SJSA1 (cell line): ENCODE measurements at regions not wholly inside any gene's neighbourhood (a gene's known extent, or its start where the extent isn't known, plus 50 kb on each side); places are given as distances from the start of the nearest gene placed in this dataset.
A peak's percentile ranks its signal among the peaks of the same experiment; 100 is the strongest.
"Not testable (repeated sequence)": the region's sequence is repeated elsewhere in the genome, so short reads cannot be mapped to it uniquely, and the experiment has no call there.

Experiments
- DNase-seq, 2 experiments: peaks; one replicate each; pipeline ENCODE4 v3.0.0-alpha.2; 2015 to 2020; ENCODE audit warnings: low spot score in 2 of 2, low read depth in 1 of 2
- H3K27ac ChIP-seq: fragments of 250-450 bp; sonication (Bioruptor Pico); 2 replicates; pipeline ENCODE4 v1.5.1; 2020; ENCODE audit warnings: mild to moderate bottlenecking, moderate library complexity
- H3K27me3 ChIP-seq: fragments of 250-450 bp; sonication (Bioruptor Pico); replicated peaks from 2 replicates; pipeline ENCODE4 v1.5.1; 2020; ENCODE audit warnings: mild to moderate bottlenecking, moderate library complexity
- H3K36me3 ChIP-seq: fragments of 250-450 bp; sonication (Bioruptor Pico); 2 replicates; pipeline ENCODE4 v1.5.1; 2020; ENCODE audit warnings: mild to moderate bottlenecking
- H3K4me1 ChIP-seq: fragments of 250-450 bp; sonication (Bioruptor Pico); replicated peaks from 2 replicates; pipeline ENCODE4 v1.6.1; 2021; ENCODE audit warnings: mild to moderate bottlenecking
- H3K4me3 ChIP-seq: fragments of 250-450 bp; sonication (Bioruptor Pico); 2 replicates; pipeline ENCODE4 v1.5.1; 2020; ENCODE audit warnings: mild to moderate bottlenecking
- H3K9me3 ChIP-seq: fragments of 250-450 bp; sonication (Bioruptor Pico); replicated peaks from 2 replicates; pipeline ENCODE4 v1.5.1; 2020; ENCODE audit warnings: mild to moderate bottlenecking

DNA sequence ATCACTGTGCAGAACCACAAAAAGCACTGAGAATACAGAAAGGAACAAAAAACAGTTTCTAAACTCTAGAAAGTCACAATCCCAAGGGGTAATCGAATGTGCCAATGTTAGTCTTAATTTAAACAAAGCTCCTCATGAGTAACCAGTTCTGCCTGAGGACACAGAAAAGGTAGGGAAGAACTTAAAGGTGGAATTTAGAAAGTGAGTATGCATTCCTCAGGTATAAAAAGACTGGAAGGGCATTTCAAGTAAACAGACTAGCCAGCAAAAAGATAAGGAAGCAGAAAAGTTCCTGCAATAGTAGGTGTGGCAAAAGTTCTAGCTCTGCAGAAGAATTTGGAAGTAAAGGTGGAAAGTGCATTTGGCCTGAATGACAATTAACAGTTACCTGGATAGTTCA lies 84.6 kb upstream of the DLX6 start:
- Histone ChIP-seq H3K27ac (0 out of 2 replicates have a peak overlapping the region, but pooled peaks have one; percentile 9), H3K36me3 (no peaks in the 10 kb centered on the region), H3K4me1 (peaks cover 12% of the 10 kb centered on the region), H3K27me3 (no peaks in the 10 kb centered on the region), H3K9me3 (no peaks in the 10 kb centered on the region), H3K4me3 (no peak overlapping the region)
- no peak for DNase-seq

DNA sequence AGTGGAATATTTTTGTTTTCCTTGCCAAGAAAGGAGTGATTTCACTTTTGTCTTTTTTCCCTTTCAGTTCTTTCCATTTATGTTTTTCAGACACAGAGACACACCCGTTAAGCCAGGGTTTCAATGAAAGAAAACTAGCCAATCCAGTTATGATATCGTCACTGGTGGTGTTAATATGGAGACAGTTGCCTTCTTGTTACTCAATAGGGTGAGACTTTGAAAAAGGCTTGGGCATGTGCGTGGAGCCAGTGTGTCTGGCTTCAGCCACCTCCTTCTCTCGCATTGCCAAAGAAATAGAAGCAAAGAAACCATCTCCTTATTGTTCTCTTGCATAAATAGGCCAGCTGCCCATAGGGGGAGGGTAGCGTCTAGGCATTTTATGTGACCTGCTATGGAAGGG lies 84.1 kb upstream of the DLX6 start:
- Histone ChIP-seq H3K9me3 (no peaks in the 10 kb centered on the region), H3K27me3 (no peaks in the 10 kb centered on the region), H3K36me3 (no peaks in the 10 kb centered on the region), H3K27ac (0 out of 2 replicates have a peak overlapping the region, but pooled peaks have one; percentile 9), H3K4me1 (peaks cover 12% of the 10 kb centered on the region), H3K4me3 (no peak overlapping the region)
- DNase-seq, result peak in 1 of 2 experiments; percentile 30

DNA sequence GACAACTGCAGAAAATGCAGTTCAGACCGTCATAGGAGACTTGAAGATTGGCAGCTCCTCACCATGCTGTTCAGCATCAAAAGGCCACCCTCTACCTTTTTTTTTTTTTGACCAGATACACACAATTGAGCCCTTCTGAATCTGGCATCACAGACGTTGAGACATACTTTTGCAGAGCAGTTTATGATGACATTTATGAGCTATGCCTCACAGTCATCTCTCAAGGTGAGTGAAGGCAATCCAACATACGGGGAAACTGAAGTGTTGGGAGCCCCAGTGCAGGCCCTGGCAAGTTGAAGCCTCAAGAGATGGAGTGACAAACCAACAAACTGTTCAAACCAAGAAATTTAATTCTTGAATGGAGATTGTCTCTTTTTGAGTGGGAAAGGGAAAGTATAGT lies 83.6 kb upstream of the DLX6 start:
- Histone ChIP-seq H3K27me3 (no peaks in the 10 kb centered on the region), H3K36me3 (no peaks in the 10 kb centered on the region), H3K9me3 (no peaks in the 10 kb centered on the region), H3K27ac (no peak overlapping the region), H3K4me3 (no peak overlapping the region), H3K4me1 (peaks cover 12% of the 10 kb centered on the region)
- DNase-seq, result no peak

DNA sequence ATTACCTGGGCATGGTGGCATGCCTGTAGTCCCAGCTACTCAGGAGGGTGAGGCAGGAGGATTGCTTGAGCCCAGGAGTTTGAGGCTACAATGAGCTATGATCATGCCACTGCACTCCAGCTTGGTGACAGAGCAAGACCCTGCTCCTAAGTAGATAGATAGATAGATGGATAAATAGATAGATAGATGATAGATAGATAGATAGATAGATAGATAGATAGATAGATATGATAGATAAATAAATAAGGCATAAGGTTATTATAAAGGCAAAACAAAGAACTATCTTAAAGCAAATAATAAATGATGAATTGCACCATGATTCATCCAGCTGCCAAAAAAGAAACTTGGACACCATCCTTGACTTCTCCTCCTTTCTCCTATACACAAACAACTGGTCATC lies 82.0 kb upstream of the DLX6 start:
- H3K27ac ChIP-seq, H3K27me3 ChIP-seq, H3K4me3 ChIP-seq, DNase-seq, H3K9me3 ChIP-seq, H3K36me3 ChIP-seq: not testable (repeated sequence)
- peaks cover 12% of the 10 kb centered on the region for H3K4me1 ChIP-seq

DNA sequence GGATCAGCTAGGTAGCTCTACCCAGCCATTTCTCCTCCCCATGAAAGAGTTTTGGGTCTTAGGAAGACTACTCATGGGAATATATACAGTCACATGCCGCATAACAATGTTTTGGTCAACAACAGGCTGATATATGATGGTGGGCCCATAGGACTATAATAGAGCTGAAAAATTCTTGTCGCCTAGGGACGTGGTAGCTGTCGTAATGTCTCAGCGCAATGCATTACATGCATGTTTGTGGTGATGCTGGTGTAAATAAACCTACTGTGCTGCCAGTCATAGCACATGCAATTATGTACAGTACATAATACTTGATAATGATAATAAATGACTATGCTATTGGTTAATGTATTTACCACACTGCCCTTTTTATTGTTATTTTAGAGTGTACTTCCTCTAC lies 78.2 kb upstream of the DLX6 start:
- Histone ChIP-seq H3K27me3 (no peaks in the 10 kb centered on the region), H3K4me1 (no peaks in the 10 kb centered on the region), H3K9me3 (no peaks in the 10 kb centered on the region), H3K4me3 (no peak overlapping the region), H3K36me3 (no peaks in the 10 kb centered on the region), H3K27ac (no peak overlapping the region)
- no peak for DNase-seq

DNA sequence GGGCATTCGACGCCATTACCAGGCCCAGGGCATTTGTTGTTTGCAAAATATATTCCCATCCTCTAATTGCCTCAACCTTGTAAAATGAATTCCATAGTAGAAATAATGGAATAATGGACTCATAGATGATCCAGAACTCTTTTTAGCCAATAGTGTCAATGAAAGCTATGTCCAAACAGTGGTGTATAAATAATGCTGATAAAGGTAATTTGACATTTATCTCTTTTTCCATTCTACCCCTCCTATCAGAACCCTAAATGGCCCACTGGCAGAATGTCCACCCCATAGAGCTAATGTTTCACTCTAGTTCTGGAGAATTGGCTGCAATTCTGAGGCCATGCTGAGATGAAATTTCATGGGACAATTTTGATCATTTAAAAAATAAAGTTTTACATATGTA lies 76.4 kb upstream of the DLX6 start:
- no peak for DNase-seq
- peaks cover 14% of the 10 kb centered on the region for H3K4me1 ChIP-seq
- H3K27ac ChIP-seq, result no peak overlapping the region
- no peaks in the 10 kb centered on the region for H3K36me3 ChIP-seq
- H3K4me3 ChIP-seq, result no peak overlapping the region
- H3K27me3 ChIP-seq, result no peaks in the 10 kb centered on the region
- no peaks in the 10 kb centered on the region for H3K9me3 ChIP-seq

DNA sequence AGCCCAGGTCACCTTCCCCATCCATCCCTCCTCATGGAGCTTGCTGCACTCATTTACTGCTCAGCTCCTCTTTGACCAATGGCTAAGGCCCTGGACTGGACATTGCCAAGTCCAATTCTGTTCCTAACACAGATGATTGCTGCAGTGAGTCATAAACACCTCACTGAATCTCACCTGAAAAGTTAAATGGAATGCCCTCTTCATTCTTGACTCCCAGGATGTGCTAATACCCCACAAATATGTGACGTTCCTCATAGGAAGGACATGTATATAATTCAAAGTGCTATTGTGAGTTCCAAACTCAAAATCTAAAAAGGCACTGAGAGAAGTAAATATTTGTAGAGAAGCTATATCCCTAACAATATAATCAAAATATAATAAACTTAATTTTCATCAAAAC lies 73.5 kb upstream of the DLX6 start:
- Histone ChIP-seq H3K9me3 (no peaks in the 10 kb centered on the region), H3K27me3 (no peaks in the 10 kb centered on the region), H3K4me3 (no peak overlapping the region), H3K27ac (no peak overlapping the region), H3K36me3 (no peaks in the 10 kb centered on the region), H3K4me1 (peaks cover 22% of the 10 kb centered on the region)
- no peak for DNase-seq

DNA sequence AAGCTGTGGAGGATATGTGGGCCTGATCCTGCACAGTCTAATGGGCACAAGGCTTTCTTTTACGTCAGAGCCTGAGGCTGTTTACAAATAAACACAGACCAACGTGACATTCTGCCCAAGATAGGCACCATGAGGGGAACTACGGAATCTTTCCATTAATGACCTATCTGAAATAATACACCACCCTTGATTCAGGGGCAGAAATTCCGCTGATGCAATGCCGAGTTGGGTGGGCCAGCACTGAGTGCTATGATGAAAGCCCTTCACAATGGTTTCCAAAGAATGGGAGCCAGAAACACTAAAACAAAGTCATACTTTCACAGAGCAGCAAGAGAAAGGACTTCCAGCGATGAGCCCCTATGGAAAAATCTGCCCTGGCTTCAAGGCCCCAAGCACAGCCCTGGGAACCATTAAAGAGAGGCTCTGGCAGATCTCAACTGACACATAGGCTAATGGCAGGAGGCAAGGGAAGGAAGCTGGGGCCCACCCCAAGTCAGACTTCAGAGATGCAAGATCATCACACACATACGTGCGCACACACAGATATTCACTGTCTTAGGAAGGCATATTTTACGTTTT lies 72.2 kb upstream of the DLX6 start:
- DNase-seq, result peak; percentile 72 to 79
- H3K9me3 ChIP-seq, result no peaks in the 10 kb centered on the region
- H3K4me3 ChIP-seq, result no peak overlapping the region
- H3K4me1 ChIP-seq, result peaks cover 22% of the 10 kb centered on the region
- no peaks in the 10 kb centered on the region for H3K36me3 ChIP-seq
- no peaks in the 10 kb centered on the region for H3K27me3 ChIP-seq
- H3K27ac ChIP-seq, result peak overlapping the region; percentile 60

DNA sequence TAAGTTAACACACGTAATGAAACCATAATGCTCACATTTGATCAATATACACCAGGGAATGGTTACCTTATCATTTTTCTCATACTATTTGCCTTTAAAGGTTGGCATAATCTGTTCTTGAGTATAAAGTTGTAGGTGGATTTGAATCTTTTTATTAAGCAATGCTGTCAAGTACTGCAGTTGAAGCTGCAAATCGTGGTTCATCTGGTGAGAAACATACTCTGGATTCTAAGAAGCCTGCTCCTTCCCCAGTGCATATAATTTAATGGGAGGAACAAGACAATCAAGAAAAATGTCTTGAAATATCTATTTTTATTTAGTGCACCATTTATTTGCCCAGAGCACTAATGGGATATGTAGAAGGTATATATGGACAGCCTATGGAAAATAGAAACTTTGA lies 68.7 kb upstream of the DLX6 start:
- H3K9me3 ChIP-seq, result no peaks in the 10 kb centered on the region
- no peaks in the 10 kb centered on the region for H3K27me3 ChIP-seq
- no peak overlapping the region for H3K27ac ChIP-seq
- no peaks in the 10 kb centered on the region for H3K36me3 ChIP-seq
- no peak for DNase-seq
- H3K4me1 ChIP-seq, result peaks cover 22% of the 10 kb centered on the region
- no peak overlapping the region for H3K4me3 ChIP-seq

DNA sequence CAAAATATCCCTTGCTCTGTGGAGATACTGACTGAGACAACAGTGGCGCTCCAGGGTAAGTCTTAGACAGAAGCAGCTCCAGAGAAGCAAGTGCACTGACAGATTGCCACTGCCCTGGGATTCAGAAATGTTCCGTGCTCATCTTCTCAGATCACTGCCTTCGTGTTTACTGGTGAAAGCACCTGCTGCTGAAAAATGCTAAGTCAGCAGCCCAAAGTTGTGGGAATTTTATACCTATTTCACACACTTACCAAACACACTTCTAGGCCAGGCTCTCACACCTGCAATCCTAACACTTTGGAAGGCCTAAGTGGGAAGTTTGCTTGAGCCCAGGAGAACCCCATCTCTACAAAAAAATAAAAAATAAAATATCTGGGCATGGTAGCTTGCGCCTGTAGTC lies 63.2 kb upstream of the DLX6 start:
- H3K27ac ChIP-seq, result no peak overlapping the region
- no peaks in the 10 kb centered on the region for H3K27me3 ChIP-seq
- no peaks in the 10 kb centered on the region for H3K9me3 ChIP-seq
- H3K4me1 ChIP-seq, result no peaks in the 10 kb centered on the region
- no peaks in the 10 kb centered on the region for H3K36me3 ChIP-seq
- no peak overlapping the region for H3K4me3 ChIP-seq
- no peak for DNase-seq

DNA sequence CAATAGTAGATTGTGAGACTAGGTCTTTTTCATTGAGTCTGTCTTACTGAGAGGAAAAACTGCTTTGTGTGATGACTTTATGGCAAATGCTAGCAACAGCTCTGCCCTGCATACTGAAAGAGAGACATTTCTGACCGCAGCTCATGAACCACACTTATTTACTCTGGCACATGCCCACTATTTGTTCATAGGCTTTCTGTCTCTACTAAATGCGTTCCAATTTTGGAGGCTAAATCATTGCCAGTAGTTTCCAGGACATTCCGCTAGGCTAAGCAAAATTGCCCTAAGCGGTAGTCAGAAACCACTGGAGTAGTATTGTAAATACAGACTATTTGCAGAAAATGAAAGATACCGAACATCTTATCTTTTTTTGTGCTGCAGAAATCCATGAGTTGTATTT lies 55.6 kb upstream of the DLX6 start:
- Histone ChIP-seq H3K36me3 (no peaks in the 10 kb centered on the region), H3K4me1 (peaks cover 49% of the 10 kb centered on the region), H3K27ac (peak overlapping the region; percentile 65), H3K4me3 (no peak overlapping the region), H3K9me3 (no peaks in the 10 kb centered on the region), H3K27me3 (no peaks in the 10 kb centered on the region)
- DNase-seq, result peak; percentile 67 to 84

DNA sequence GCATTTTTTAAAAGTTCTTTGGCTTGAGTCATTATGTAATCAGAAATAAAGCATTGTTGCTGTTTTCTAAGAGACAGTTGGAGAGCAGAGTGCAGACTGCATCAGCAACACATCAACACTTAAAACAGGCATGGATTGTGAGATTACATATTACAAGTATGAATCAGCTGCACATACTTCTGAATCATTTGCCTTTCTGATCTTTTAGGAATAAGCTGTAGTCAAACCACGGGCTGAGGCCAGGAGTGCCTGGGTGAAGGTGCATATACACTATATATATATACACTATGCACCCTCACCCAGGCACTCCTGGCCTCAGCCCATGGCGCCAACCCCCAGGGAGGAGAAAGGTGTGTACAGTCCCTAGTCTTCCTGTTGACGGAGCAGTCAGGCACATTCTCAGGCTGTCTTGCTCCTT lies 52.4 kb upstream of the DLX6 start:
- H3K4me1 ChIP-seq, result peaks cover 49% of the 10 kb centered on the region
- no peaks in the 10 kb centered on the region for H3K9me3 ChIP-seq
- H3K4me3 ChIP-seq, result no peak overlapping the region
- H3K27me3 ChIP-seq, result no peaks in the 10 kb centered on the region
- DNase-seq, result peak; percentile 43 to 64
- H3K27ac ChIP-seq, result peak overlapping the region; percentile 73
- no peaks in the 10 kb centered on the region for H3K36me3 ChIP-seq

DNA sequence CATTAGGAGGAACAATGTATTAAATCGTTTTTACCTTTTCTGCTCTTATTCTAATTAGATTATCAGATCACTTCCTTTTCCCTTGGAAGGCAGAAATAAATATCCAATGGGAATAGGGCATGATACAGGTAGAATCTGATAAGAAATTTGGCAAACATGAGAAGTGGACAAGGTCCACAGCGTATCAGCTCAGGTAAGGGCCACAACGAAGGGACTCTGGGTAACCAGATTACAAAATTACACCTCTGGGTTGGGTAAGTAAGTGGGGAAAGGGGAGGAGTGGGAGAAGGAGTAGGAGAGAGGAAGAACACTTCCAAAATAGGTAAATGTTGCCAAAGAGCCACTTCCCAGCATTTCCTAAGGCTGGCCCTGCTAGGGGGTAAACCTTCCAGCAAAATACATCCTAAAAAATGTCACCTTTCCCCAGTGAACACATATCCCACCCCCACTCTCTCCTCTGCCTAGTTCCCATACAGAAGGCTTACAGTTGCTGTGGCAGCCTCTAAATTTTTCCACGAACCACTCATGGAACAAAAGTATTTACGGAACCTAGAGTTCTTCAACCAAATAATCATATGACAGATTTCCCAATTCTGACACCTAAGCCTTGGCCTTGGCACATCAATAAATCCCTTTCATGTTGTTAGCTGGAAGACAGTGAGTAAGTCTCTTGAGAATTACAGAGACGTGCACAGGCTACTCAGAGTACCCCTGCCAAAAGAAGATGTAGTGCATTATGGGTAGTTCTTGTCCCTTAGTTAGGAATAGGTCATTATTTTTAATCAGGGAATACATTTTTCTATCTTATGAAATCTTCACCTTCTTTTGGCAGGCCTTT lies 51.5 kb upstream of the DLX6 start:
- Histone ChIP-seq H3K4me1 (peaks cover 49% of the 10 kb centered on the region), H3K4me3 (no peak overlapping the region)

More for the DNA sequence above, 51.5 kb upstream of the DLX6 start:
- no peaks in the 10 kb centered on the region for H3K9me3 ChIP-seq
- H3K36me3 ChIP-seq, result no peaks in the 10 kb centered on the region
- no peaks in the 10 kb centered on the region for H3K27me3 ChIP-seq
- no peak for DNase-seq
- H3K27ac ChIP-seq, result peak overlapping the region; percentile 48
